ENCODE measurements at regions not wholly inside any gene's neighbourhood (a gene's known extent, or its start where the extent isn't known, plus 50 kb on each side); places are given as distances from the start of the nearest gene placed in this dataset.
A peak's percentile ranks its signal among the peaks of the same experiment; 100 is the strongest.
"Not testable (repeated sequence)": the region's sequence is repeated elsewhere in the genome, so short reads cannot be mapped to it uniquely, and the experiment has no call there.

GRCh38 chr12:9468998-9469397 is 138.7 kb downstream of the KLRB1 start:
- H3K4me2 ChIP-seq (ENCODE audit: low read length), result not testable (repeated sequence)

GRCh38 chr12:9468144-9468543 is 139.6 kb downstream of the KLRB1 start:
- not testable (repeated sequence) for H2AFZ ChIP-seq (ENCODE audit: low read depth, low read length); H4K20me1 ChIP-seq (ENCODE audit: insufficient read depth); H3K9me3 ChIP-seq (ENCODE audit: low read length); H3F3A ChIP-seq (ENCODE audit: insufficient read depth, low read length, poor library complexity, severe bottlenecking); H3K27ac ChIP-seq (ENCODE audit: low read length); H3K36me3 ChIP-seq (ENCODE audit: insufficient read depth, low read length); H3K4me2 ChIP-seq (ENCODE audit: low read length); H3K9me2 ChIP-seq (ENCODE audit: insufficient read depth, low read length); H3K4me3 ChIP-seq (ENCODE audit: low read length); H3K27me3 ChIP-seq (ENCODE audit: insufficient read depth, low read depth, low read length); H3K9ac ChIP-seq (ENCODE audit: low read length); H3K79me2 ChIP-seq (replicated peaks; ENCODE audit: insufficient read depth, low read length)

More at GRCh38 chr12:9468998-9469397, 138.7 kb downstream of the KLRB1 start:
- not testable (repeated sequence) for H3K27me3 ChIP-seq (ENCODE audit: insufficient read depth, low read depth, low read length); H3K9me2 ChIP-seq (ENCODE audit: insufficient read depth, low read length); H3K27ac ChIP-seq (ENCODE audit: low read length); H4K20me1 ChIP-seq (ENCODE audit: insufficient read depth); H3F3A ChIP-seq (ENCODE audit: insufficient read depth, low read length, poor library complexity, severe bottlenecking); H3K4me3 ChIP-seq (ENCODE audit: low read length); H3K9ac ChIP-seq (ENCODE audit: low read length); H3K79me2 ChIP-seq (replicated peaks; ENCODE audit: insufficient read depth, low read length); H3K9me3 ChIP-seq (ENCODE audit: low read length); H2AFZ ChIP-seq (ENCODE audit: low read depth, low read length); H3K36me3 ChIP-seq (ENCODE audit: insufficient read depth, low read length)
- peak; percentile 11 for TF ChIP-seq CTCF (IDR thresholded peaks at IDR 0.05; ENCODE audit: poor library complexity, severe bottlenecking)

GRCh38 chr12:9464408-9464807 is 143.3 kb downstream of the KLRB1 start:
- Histone ChIP-seq H3F3A (ENCODE audit: insufficient read depth, low read length, poor library complexity, severe bottlenecking) (no peaks in the 10 kb centered on the region), H3K27me3 (ENCODE audit: insufficient read depth, low read depth, low read length) (no peaks in the 10 kb centered on the region), H3K36me3 (ENCODE audit: insufficient read depth, low read length) (no peaks in the 10 kb centered on the region), H2AFZ (ENCODE audit: low read depth, low read length) (no peak overlapping the region), H4K20me1 (ENCODE audit: insufficient read depth) (no peaks in the 10 kb centered on the region), H3K27ac (ENCODE audit: low read length) (no peak overlapping the region), H3K9me2 (ENCODE audit: insufficient read depth, low read length) (no peaks in the 10 kb centered on the region), H3K79me2 (replicated peaks; ENCODE audit: insufficient read depth, low read length) (no peaks in the 10 kb centered on the region), H3K9ac (ENCODE audit: low read length) (no peak overlapping the region), H3K9me3 (ENCODE audit: low read length) (no peaks in the 10 kb centered on the region), H3K4me2 (ENCODE audit: low read length) (no peak overlapping the region), H3K4me3 (ENCODE audit: low read length) (no peak overlapping the region)
- no peak for TF ChIP-seq POLR2AphosphoS5 (IDR thresholded peaks at IDR 0.05)
- TF ChIP-seq SMC3 (conservative IDR thresholded peaks at IDR 0.05; ENCODE audit: poor library complexity), result no peak
- no peak for TF ChIP-seq EP300 (conservative IDR thresholded peaks at IDR 0.05; ENCODE audit: poor library complexity, severe bottlenecking)
- TF ChIP-seq MXI1 (conservative IDR thresholded peaks at IDR 0.05; ENCODE audit: poor library complexity, severe bottlenecking), result no peak

- H3F3A ChIP-seq (ENCODE audit: insufficient read depth, low read length, poor library complexity, severe bottlenecking); H4K20me1 ChIP-seq (ENCODE audit: insufficient read depth); H3K27ac ChIP-seq (ENCODE audit: low read length); H3K9ac ChIP-seq (ENCODE audit: low read length); H3K36me3 ChIP-seq (ENCODE audit: insufficient read depth, low read length); H3K27me3 ChIP-seq (ENCODE audit: insufficient read depth, low read depth, low read length); H3K4me3 ChIP-seq (ENCODE audit: low read length); H3K9me3 ChIP-seq (ENCODE audit: low read length); H3K4me2 ChIP-seq (ENCODE audit: low read length); H3K9me2 ChIP-seq (ENCODE audit: insufficient read depth, low read length); H3K79me2 ChIP-seq (replicated peaks; ENCODE audit: insufficient read depth, low read length); H2AFZ ChIP-seq (ENCODE audit: low read depth, low read length): not testable (repeated sequence)
These were observed 152.2 kb downstream of the KLRB1 start for GRCh38 chr12:9455516-9455915.

- H3K9ac ChIP-seq (ENCODE audit: low read length); H3K4me2 ChIP-seq (ENCODE audit: low read length); H3K79me2 ChIP-seq (replicated peaks; ENCODE audit: insufficient read depth, low read length); H3K36me3 ChIP-seq (ENCODE audit: insufficient read depth, low read length); H3K9me2 ChIP-seq (ENCODE audit: insufficient read depth, low read length); H2AFZ ChIP-seq (ENCODE audit: low read depth, low read length); H3K27me3 ChIP-seq (ENCODE audit: insufficient read depth, low read depth, low read length); H3F3A ChIP-seq (ENCODE audit: insufficient read depth, low read length, poor library complexity, severe bottlenecking); H3K4me3 ChIP-seq (ENCODE audit: low read length); H3K9me3 ChIP-seq (ENCODE audit: low read length); H3K27ac ChIP-seq (ENCODE audit: low read length); H4K20me1 ChIP-seq (ENCODE audit: insufficient read depth): not testable (repeated sequence)
These were observed 153.7 kb downstream of the KLRB1 start for GRCh38 chr12:9454021-9454420.

- H4K20me1 ChIP-seq (ENCODE audit: insufficient read depth); H3K79me2 ChIP-seq (replicated peaks; ENCODE audit: insufficient read depth, low read length); H3F3A ChIP-seq (ENCODE audit: insufficient read depth, low read length, poor library complexity, severe bottlenecking); H3K9me2 ChIP-seq (ENCODE audit: insufficient read depth, low read length); H3K4me3 ChIP-seq (ENCODE audit: low read length); H3K27me3 ChIP-seq (ENCODE audit: insufficient read depth, low read depth, low read length); H2AFZ ChIP-seq (ENCODE audit: low read depth, low read length); H3K36me3 ChIP-seq (ENCODE audit: insufficient read depth, low read length); H3K27ac ChIP-seq (ENCODE audit: low read length); H3K4me2 ChIP-seq (ENCODE audit: low read length); H3K9me3 ChIP-seq (ENCODE audit: low read length); H3K9ac ChIP-seq (ENCODE audit: low read length): not testable (repeated sequence)
These were observed 157.6 kb downstream of the KLRB1 start for GRCh38 chr12:9450127-9450567.

- not testable (repeated sequence) for H3K9ac ChIP-seq (ENCODE audit: low read length); H3K4me2 ChIP-seq (ENCODE audit: low read length); H3K27me3 ChIP-seq (ENCODE audit: insufficient read depth, low read depth, low read length); H3K27ac ChIP-seq (ENCODE audit: low read length); H4K20me1 ChIP-seq (ENCODE audit: insufficient read depth); H3F3A ChIP-seq (ENCODE audit: insufficient read depth, low read length, poor library complexity, severe bottlenecking); H3K9me2 ChIP-seq (ENCODE audit: insufficient read depth, low read length); H3K79me2 ChIP-seq (replicated peaks; ENCODE audit: insufficient read depth, low read length); H3K36me3 ChIP-seq (ENCODE audit: insufficient read depth, low read length); H3K4me3 ChIP-seq (ENCODE audit: low read length); H2AFZ ChIP-seq (ENCODE audit: low read depth, low read length); H3K9me3 ChIP-seq (ENCODE audit: low read length)
These were observed 158.0 kb downstream of the KLRB1 start for GRCh38 chr12:9449657-9450126.
